Kidney epithelial cell (primary cell): ENCODE measurements at regions not wholly inside any gene's neighbourhood (a gene's known extent, or its start where the extent isn't known, plus 50 kb on each side); places are given as distances from the start of the nearest gene placed in this dataset.

Experiments
- DNase-seq: peaks from one replicate; pipeline ENCODE4 v3.0.0-alpha.2; 2010; ENCODE audit warnings: low read depth
- H3K27me3 ChIP-seq: 2 replicates; pipeline ENCODE4 v1.6.0; 2011; ENCODE audit warnings: low read length; ENCODE audit not compliant: control insufficient read depth, insufficient read depth
- H3K36me3 ChIP-seq: 2 replicates; pipeline ENCODE4 v1.5.1; 2011; ENCODE audit warnings: low read length; ENCODE audit not compliant: control insufficient read depth, insufficient read depth
- H3K4me3 ChIP-seq: 2 replicates; pipeline ENCODE4 v1.5.1; 2011; ENCODE audit warnings: low read depth, mild to moderate bottlenecking, control low read depth, low read length
- TF ChIP-seq, protein P1 (sequence below): IDR thresholded peaks from 2 replicates; pipeline ENCODE4 v1.5.1; 2011; ENCODE audit warnings: mild to moderate bottlenecking, moderate library complexity, low read length, control low read depth, inconsistent platforms; ENCODE audit not compliant: insufficient read depth, poor library complexity, severe bottlenecking

DNA sequence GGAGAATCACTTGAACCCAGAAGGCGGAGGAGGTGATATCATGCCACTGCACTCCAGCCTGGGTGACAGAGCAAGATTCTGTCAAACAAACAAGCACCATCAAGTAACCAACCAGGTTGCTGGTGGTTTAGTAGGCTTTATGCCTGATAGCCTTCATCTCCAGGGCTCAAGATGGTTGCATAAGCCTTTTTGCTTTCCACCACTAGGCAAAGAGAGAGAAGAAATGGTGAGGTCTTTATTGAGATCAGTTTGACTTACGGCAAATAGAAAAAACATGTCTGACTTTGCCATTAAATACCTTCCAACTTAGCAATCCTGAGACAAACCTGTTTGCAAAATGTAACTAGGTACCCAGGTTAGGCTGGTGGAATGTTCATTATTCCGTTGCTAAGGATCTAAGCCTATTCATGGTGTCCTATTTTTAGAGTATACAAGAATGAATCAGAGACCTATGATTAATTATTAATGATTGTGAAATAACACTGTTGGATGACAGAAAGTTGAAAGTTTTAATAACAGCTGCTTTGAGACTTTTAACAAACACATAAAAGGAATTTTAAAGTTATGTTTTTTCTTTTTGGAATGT lies 53.5 kb upstream of the SLC38A11 start:
- peak; percentile 93 for DNase-seq
- Histone ChIP-seq H3K4me3 (no peak overlapping the region), H3K27me3 (no peaks in the 10 kb centered on the region), H3K36me3 (no peaks in the 10 kb centered on the region)
- TF ChIP-seq, protein P1, sequence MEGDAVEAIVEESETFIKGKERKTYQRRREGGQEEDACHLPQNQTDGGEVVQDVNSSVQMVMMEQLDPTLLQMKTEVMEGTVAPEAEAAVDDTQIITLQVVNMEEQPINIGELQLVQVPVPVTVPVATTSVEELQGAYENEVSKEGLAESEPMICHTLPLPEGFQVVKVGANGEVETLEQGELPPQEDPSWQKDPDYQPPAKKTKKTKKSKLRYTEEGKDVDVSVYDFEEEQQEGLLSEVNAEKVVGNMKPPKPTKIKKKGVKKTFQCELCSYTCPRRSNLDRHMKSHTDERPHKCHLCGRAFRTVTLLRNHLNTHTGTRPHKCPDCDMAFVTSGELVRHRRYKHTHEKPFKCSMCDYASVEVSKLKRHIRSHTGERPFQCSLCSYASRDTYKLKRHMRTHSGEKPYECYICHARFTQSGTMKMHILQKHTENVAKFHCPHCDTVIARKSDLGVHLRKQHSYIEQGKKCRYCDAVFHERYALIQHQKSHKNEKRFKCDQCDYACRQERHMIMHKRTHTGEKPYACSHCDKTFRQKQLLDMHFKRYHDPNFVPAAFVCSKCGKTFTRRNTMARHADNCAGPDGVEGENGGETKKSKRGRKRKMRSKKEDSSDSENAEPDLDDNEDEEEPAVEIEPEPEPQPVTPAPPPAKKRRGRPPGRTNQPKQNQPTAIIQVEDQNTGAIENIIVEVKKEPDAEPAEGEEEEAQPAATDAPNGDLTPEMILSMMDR, result no peak

DNA sequence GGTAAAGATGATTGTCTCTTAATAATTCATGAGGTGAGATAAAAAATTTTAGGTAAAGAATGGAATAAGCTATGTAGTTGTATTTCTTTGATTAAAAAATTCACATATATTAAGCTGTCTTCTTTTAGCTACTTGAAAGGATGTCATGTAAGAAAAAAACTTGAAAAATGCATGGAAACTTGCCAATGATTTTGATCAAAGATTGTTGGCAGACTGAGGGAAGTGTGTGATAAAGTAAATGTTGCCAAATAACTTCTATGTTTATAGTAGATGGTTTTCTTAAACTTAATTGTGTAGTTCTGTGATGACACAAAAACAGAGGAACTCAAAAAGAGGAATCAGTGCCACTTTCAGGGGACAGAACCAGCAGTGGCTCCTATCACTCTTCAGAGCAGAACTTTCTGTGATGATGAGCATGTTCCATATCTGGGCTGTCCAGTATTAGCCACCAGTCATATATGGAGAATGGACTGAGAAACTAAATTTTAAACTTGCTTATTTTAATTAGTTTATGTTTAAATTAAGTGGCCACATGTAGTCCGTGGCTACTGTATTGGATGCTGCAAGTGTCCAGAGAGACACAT lies 51.9 kb upstream of the SLC38A11 start:
- Histone ChIP-seq H3K36me3 (no peaks in the 10 kb centered on the region), H3K4me3 (no peak overlapping the region), H3K27me3 (no peaks in the 10 kb centered on the region)
- TF ChIP-seq, protein P1, result no peak
- DNase-seq, result no peak
